ENCODE measurements at regions not wholly inside any gene's neighbourhood (a gene's known extent, or its start where the extent isn't known, plus 50 kb on each side); places are given as distances from the start of the nearest gene placed in this dataset.

DNA sequence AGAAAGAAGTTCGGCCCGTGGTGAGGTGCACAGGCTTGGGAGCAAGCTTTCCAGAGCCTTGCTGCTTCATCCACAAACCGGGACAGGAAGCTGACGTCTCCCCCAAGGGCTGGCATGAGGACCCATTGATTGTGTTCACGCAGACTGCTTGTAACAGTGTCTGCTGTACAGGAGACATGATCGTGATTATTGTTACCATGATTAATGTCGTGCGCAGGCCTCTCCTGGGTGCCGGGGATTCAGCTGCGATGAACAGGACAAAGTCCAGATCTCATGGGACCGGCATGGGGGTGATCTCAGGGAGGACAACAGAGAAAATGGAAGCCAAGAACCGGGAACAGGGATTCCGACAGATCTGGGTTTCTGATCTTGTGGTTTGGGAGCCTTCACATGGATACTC is 219.9 kb downstream of the BRD1 start:
- in situ Hi-C loops (cut with MboI; ENCODE audit: low sequenced_read_pairs) (no loop called here), dilution Hi-C loops (cut with HindIII; ENCODE audit: low sequenced_read_pairs, unreplicated experiment) (no loop called here), intact Hi-C loops (cut with micrococcal nuclease) (no loop called here)
- ChIA-PET CTCF (no interaction called here), POLR2A (ENCODE audit: unreplicated experiment) (no interaction called here)
- Histone ChIP-seq H2AK9ac (replicated peaks; ENCODE audit: low read depth, low read length, poor library complexity) (no peak overlapping the region), H3K9ac (ENCODE audit: low read depth, low read length) (no peak overlapping the region), H2BK15ac (ENCODE audit: low read depth, low read length) (no peak overlapping the region), H3K27ac (ENCODE audit: insufficient read depth, low read length) (no peak overlapping the region), H2BK5ac (ENCODE audit: low read depth, low read length, poor library complexity, severe bottlenecking) (no peak overlapping the region), H3K4me2 (ENCODE audit: low read depth, low read length) (no peak overlapping the region), H3K4ac (ENCODE audit: low read depth, low read length) (no peak overlapping the region), H3K27me3 (ENCODE audit: control insufficient read depth, insufficient read depth, low read length) (no peaks in the 10 kb centered on the region), H3K56ac (ENCODE audit: extremely low read depth, insufficient read depth, low read length) (no peak overlapping the region), H3K36me3 (ENCODE audit: control insufficient read depth, insufficient read depth, low read length) (no peaks in the 10 kb centered on the region), H2AK5ac (ENCODE audit: low read depth, low read length) (no peak overlapping the region), H4K8ac (ENCODE audit: low read depth in 2 of 2, low read length in 2 of 2) (no peak overlapping the region), H3K23ac (ENCODE audit: low read depth, low read length) (no peak overlapping the region), H3K9me1 (ENCODE audit: insufficient read depth, low read length) (no peaks in the 10 kb centered on the region), H4K5ac (ENCODE audit: low read depth, low read length) (no peak overlapping the region), H3K4me1 (ENCODE audit: control insufficient read depth, insufficient read depth, low read length) (no peaks in the 10 kb centered on the region), H2BK120ac (ENCODE audit: low read depth, low read length) (no peak overlapping the region), H4K91ac (ENCODE audit: insufficient read depth, low read depth, low read length) (no peak overlapping the region), H3K79me1 (ENCODE audit: low read depth in 1 of 2, low read length in 2 of 2) (no peaks in the 10 kb centered on the region), H4K20me1 (ENCODE audit: insufficient read depth, low read length) (no peaks in the 10 kb centered on the region), H3K18ac (ENCODE audit: low read depth, low read length) (no peak overlapping the region), H3K9me3 (ENCODE audit: control insufficient read depth, insufficient read depth, low read length) (peaks cover 39% of the 10 kb centered on the region), H3K14ac (replicated peaks; ENCODE audit: low read depth, low read length) (no peak overlapping the region), H3K4me3 (ENCODE audit: insufficient read depth, low read depth, low read length) (no peak overlapping the region), H2BK20ac (ENCODE audit: low read depth, low read length) (no peak overlapping the region), H2AFZ (replicated peaks; ENCODE audit: low read length, poor library complexity) (no peak overlapping the region)
- ATAC-seq (ENCODE audit: low read depth) (no peak), DNase-seq (no peak)
- BruUV-seq (replicated peaks) = no TSS peak
- WGBS, 2 experiments (ENCODE audit: extremely low coverage in 2 of 2, insufficient read length in 1 of 2) = 50% methylated on average over 2 of the region's 13 CpGs; no CpG with 5 or more reads in 1 of the 2 experiments
- no peak for TF ChIP-seq SMC3 (IDR thresholded peaks at IDR 0.05; ENCODE audit: low read depth, low read length)

Data from IMR-90 (cell line).